A549 (cell line): ENCODE measurements at regions not wholly inside any gene's neighbourhood (a gene's known extent, or its start where the extent isn't known, plus 50 kb on each side); places are given as distances from the start of the nearest gene placed in this dataset.

ENCODE experiments used
- ATAC-seq, 2 experiments: fragments of 200-7000 bp in 1 of 2; fragments of >200 bp in 1 of 2; cut with Nextera tagmentation in 1 of 2; cut with Tn5 transposase in 1 of 2; 3 replicates each; pipeline versions ENCODE4 v1.8.0 to v1.9.1; 2018 to 2020; ENCODE audit warnings: mild to moderate bottlenecking in 1 of 2, moderate library complexity in 1 of 2
- CTCF ChIA-PET: fragments of 300-600 bp; sonication (Branson Sonifier 250); formaldehyde crosslinking; extraction: SDS; loops from one replicate; lab custom pipeline; 2021; ENCODE audit warnings: antibody characterized with exemption, inconsistent platforms; lab: Yijun Ruan, JAX
- POLR2A ChIA-PET: fragments of 350-600 bp; formaldehyde crosslinking; extraction: SDS; loops from one replicate; lab custom pipeline; 2021; ENCODE audit warnings: antibody characterized with exemption, inconsistent platforms; lab: Yijun Ruan, JAX
- DNase-seq, 2 experiments: peaks; one replicate each; pipeline versions ENCODE4 v3.0.0 to v3.0.0-alpha.2; 2011 to 2016; ENCODE audit warnings: low read depth in 1 of 2, low spot score in 1 of 2
- FAIRE-seq: peaks from 2 replicates; lab custom pipeline; 2011; peaks lifted over from hg19 to GRCh38; lab: Jason Lieb, UNC
- H3K27ac ChIP-seq, 2 experiments: fragments of >200 bp; sonication (Bioruptor Twin); formaldehyde crosslinking; 3 replicates each; pipeline ENCODE4 v1.5.1; 2016 to 2017
- H3K4me1 ChIP-seq: fragments of >200 bp; sonication (Bioruptor Twin); formaldehyde crosslinking; 3 replicates; pipeline ENCODE4 v1.6.1; 2016
- H3K4me2 ChIP-seq: fragments of >200 bp; sonication (Bioruptor Twin); formaldehyde crosslinking; 3 replicates; pipeline ENCODE4 v1.6.1; 2016
- H3K4me3 ChIP-seq: fragments of >200 bp; sonication (Bioruptor Twin); formaldehyde crosslinking; 3 replicates; pipeline ENCODE4 v1.5.1; 2016
- H3K9me3 ChIP-seq: fragments of >200 bp; sonication (Bioruptor Twin); formaldehyde crosslinking; 3 replicates; pipeline ENCODE4 v1.6.1; 2016
- BHLHE40 ChIP-seq: IDR thresholded peaks from 2 replicates; pipeline ENCODE4 v1.6.1; 2012; ENCODE audit warnings: low read depth, low read length, inconsistent platforms
- CBX8 ChIP-seq: fragments of 200-600 bp; sonication (generic); IDR thresholded peaks from 2 replicates; pipeline ENCODE4 v1.6.1; 2016
- CEBPB ChIP-seq, 2 experiments: fragments of >200 bp in 1 of 2; sonication (Bioruptor Twin) in 1 of 2; formaldehyde crosslinking in 1 of 2; IDR thresholded peaks; 2 replicates each; pipeline ENCODE4 v1.6.1; 2012 to 2016
- EHF ChIP-seq: fragments of 250-450 bp; sonication (Bioruptor Pico); IDR thresholded peaks from 2 replicates; pipeline ENCODE4 v1.5.0; 2020; ENCODE audit warnings: mild to moderate bottlenecking
- ELK1 ChIP-seq: fragments of 150-350 bp; IDR thresholded peaks from 2 replicates; pipeline ENCODE4 v1.6.1; 2014; ENCODE audit warnings: low read depth, mild to moderate bottlenecking, low read length
- EP300 ChIP-seq, 2 experiments: fragments of >200 bp; sonication (Bioruptor Twin); formaldehyde crosslinking; IDR thresholded peaks; 2 replicates in 1 of 2; 3 replicates in 1 of 2; pipeline ENCODE4 v1.6.1; 2016 to 2017
- FOSB ChIP-seq: fragments of 250-450 bp; sonication (Bioruptor Pico); IDR thresholded peaks from 2 replicates; pipeline ENCODE4 v1.5.0; 2020; ENCODE audit warnings: mild to moderate bottlenecking, moderate library complexity
- FOXS1 ChIP-seq: fragments of 250-450 bp; sonication (Bioruptor Pico); IDR thresholded peaks from 2 replicates; pipeline ENCODE4 v1.5.0; 2020; ENCODE audit warnings: mild to moderate bottlenecking, moderate library complexity
- GATA3 ChIP-seq: IDR thresholded peaks from 2 replicates; pipeline ENCODE4 v1.6.1; 2012; ENCODE audit warnings: borderline replicate concordance
- HEYL ChIP-seq: fragments of 250-450 bp; sonication (Bioruptor Pico); IDR thresholded peaks from 2 replicates; pipeline ENCODE4 v1.8.0; 2021; ENCODE audit warnings: mild to moderate bottlenecking, moderate library complexity
- HOXB13 ChIP-seq: fragments of 250-450 bp; sonication (Bioruptor Pico); IDR thresholded peaks from 2 replicates; pipeline ENCODE4 v1.5.0; 2020; ENCODE audit warnings: low read depth, mild to moderate bottlenecking, moderate library complexity
- HOXB5 ChIP-seq: fragments of 250-450 bp; sonication (Bioruptor Pico); IDR thresholded peaks from 2 replicates; pipeline ENCODE4 v1.5.0; 2020; ENCODE audit warnings: mild to moderate bottlenecking, moderate library complexity
- JUN ChIP-seq, 2 experiments: fragments of >200 bp; sonication (Bioruptor Twin); formaldehyde crosslinking; IDR thresholded peaks; 2 replicates in 1 of 2; 3 replicates in 1 of 2; pipeline ENCODE4 v1.6.1; 2016 to 2017
- KDM1A ChIP-seq: fragments of 200-600 bp; sonication (generic); IDR thresholded peaks from 2 replicates; pipeline ENCODE4 v1.6.1; 2016; ENCODE audit warnings: low read depth, mild to moderate bottlenecking
- KDM5A ChIP-seq: fragments of 200-600 bp; sonication (generic); IDR thresholded peaks from 2 replicates; pipeline ENCODE4 v1.6.1; 2016; ENCODE audit warnings: antibody characterized with exemption, mild to moderate bottlenecking
- MAZ ChIP-seq: fragments of 150-350 bp; IDR thresholded peaks from 2 replicates; pipeline ENCODE4 v1.6.1; 2014; ENCODE audit warnings: antibody characterized with exemption, low read depth, low read length, borderline replicate concordance
- MYC ChIP-seq: IDR thresholded peaks from 2 replicates; pipeline ENCODE4 v1.6.1; 2012; ENCODE audit warnings: mild to moderate bottlenecking, inconsistent platforms, low read length, improper control_type of control experiment, borderline replicate concordance
- NFE2L2 ChIP-seq: fragments of 150-350 bp; conservative IDR thresholded peaks from 2 replicates; pipeline ENCODE4 v1.6.1; 2014; ENCODE audit warnings: low read length
- NPAS2 ChIP-seq: fragments of 250-450 bp; sonication (Bioruptor Pico); IDR thresholded peaks from 2 replicates; pipeline ENCODE4 v1.8.0; 2022; ENCODE audit warnings: mild to moderate bottlenecking, moderate library complexity, borderline replicate concordance
- NR3C1 ChIP-seq: fragments of >200 bp; sonication (Bioruptor Twin); formaldehyde crosslinking; IDR thresholded peaks from 3 replicates; pipeline ENCODE4 v1.6.1; 2017
- RCOR1 ChIP-seq: fragments of 150-350 bp; IDR thresholded peaks from 2 replicates; pipeline ENCODE4 v1.6.1; 2014; ENCODE audit warnings: antibody characterized with exemption, low read length, low read depth
- RNF2 ChIP-seq: fragments of 200-600 bp; sonication (generic); IDR thresholded peaks from 2 replicates; pipeline ENCODE4 v1.6.1; 2016; ENCODE audit warnings: low read depth, mild to moderate bottlenecking, antibody characterized with exemption, moderate library complexity, borderline replicate concordance
- ZC3H11A ChIP-seq: fragments of 450-650 bp; IDR thresholded peaks from 2 replicates; pipeline ENCODE4 v1.6.1; 2014; ENCODE audit warnings: antibody characterized with exemption, mild to moderate bottlenecking
- ZNF302 ChIP-seq: fragments of 250-450 bp; sonication (Bioruptor Pico); IDR thresholded peaks from 2 replicates; pipeline ENCODE4 v1.9.0; 2021; ENCODE audit warnings: inconsistent platforms, mild to moderate bottlenecking, moderate library complexity
- WGBS: methylation state at CpG from one replicate; pipeline ENCODE4 v1.1.6; 2017; ENCODE audit errors: missing lambda C conversion rate; 5-methylcytosine and 5-hydroxymethylcytosine counted together
- TF ChIP-seq, protein P1 (sequence below): fragments of 250-450 bp; sonication (Bioruptor Pico); IDR thresholded peaks from 2 replicates; pipeline ENCODE4 v1.5.0; 2020; ENCODE audit warnings: low read depth, mild to moderate bottlenecking, moderate library complexity

GRCh38 chr1:215501496-215501895, 65.6 kb upstream of the KCTD3 start:
- CTCF ChIA-PET = no interaction called here

GRCh38 chr1:215502081-215502480, 65.0 kb upstream of the KCTD3 start:
- Histone ChIP-seq H3K4me2 (no peak overlapping the region), H3K27ac (no peak overlapping the region), H3K9me3 (no peaks in the 10 kb centered on the region), H3K4me1 (no peaks in the 10 kb centered on the region), H3K4me3 (no peak overlapping the region)
- no peak for TF ChIP-seq FOSB
- TF ChIP-seq NPAS2 (CRISPR knock-in tag) = no peak
- TF ChIP-seq ZNF302 = no peak
- no peak for TF ChIP-seq HOXB13 (CRISPR knock-in tag)
- no peak for TF ChIP-seq CBX8
- no peak for TF ChIP-seq MAZ
- TF ChIP-seq CEBPB (IDR thresholded peaks at IDR 0.05) = no peak
- no peak for TF ChIP-seq FOXS1 (CRISPR knock-in tag)
- TF ChIP-seq NFE2L2 = no peak
- no peak for TF ChIP-seq RCOR1
- ATAC-seq = no peak
- POLR2A ChIA-PET = no interaction called here
- CTCF ChIA-PET = no interaction called here
- FAIRE-seq = no peak
- DNase-seq = no peak
- WGBS = 0% methylated on average over 1 of the region's 1 CpG

More at GRCh38 chr1:215501496-215501895, 65.6 kb upstream of the KCTD3 start:
- TF ChIP-seq NR3C1 (no peak), RNF2 (no peak), KDM1A (no peak), ZNF302 (no peak), JUN (IDR thresholded peaks at IDR 0.05) (no peak), HOXB13 (CRISPR knock-in tag) (no peak), MYC (no peak), FOXS1 (CRISPR knock-in tag) (no peak), FOSB (no peak), NFE2L2 (no peak), EHF (no peak), GATA3 (no peak), EP300 (IDR thresholded peaks at IDR 0.05) (no peak), ELK1 (no peak), ZC3H11A (no peak)
- DNase-seq (no peak), ATAC-seq (no peak), FAIRE-seq (no peak)
- Histone ChIP-seq H3K9me3 (no peaks in the 10 kb centered on the region), H3K4me2 (no peak overlapping the region), H3K27ac (no peak overlapping the region), H3K4me1 (no peaks in the 10 kb centered on the region), H3K4me3 (no peak overlapping the region)
- WGBS = 54% methylated on average over 4 of the region's 4 CpGs
- POLR2A ChIA-PET = no interaction called here

- ChIA-PET CTCF (no interaction called here), POLR2A (no interaction called here)
- TF ChIP-seq RCOR1 (no peak), BHLHE40 (no peak), EHF (no peak), GATA3 (no peak), HOXB5 (CRISPR knock-in tag) (no peak), KDM5A (no peak), HEYL (no peak), ZC3H11A (no peak)
- TF ChIP-seq, protein P1, sequence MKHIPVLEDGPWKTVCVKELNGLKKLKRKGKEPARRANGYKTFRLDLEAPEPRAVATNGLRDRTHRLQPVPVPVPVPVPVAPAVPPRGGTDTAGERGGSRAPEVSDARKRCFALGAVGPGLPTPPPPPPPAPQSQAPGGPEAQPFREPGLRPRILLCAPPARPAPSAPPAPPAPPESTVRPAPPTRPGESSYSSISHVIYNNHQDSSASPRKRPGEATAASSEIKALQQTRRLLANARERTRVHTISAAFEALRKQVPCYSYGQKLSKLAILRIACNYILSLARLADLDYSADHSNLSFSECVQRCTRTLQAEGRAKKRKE (CRISPR knock-in tag) = no peak
- no peak overlapping the region for H3K4me3 ChIP-seq
- FAIRE-seq (no peak), DNase-seq (no peak), ATAC-seq (no peak)
- H3K4me2 ChIP-seq = no peak overlapping the region
- H3K4me1 ChIP-seq = no peaks in the 10 kb centered on the region
- WGBS = 29% methylated on average over 1 of the region's 1 CpG
- no peak overlapping the region for H3K27ac ChIP-seq
- H3K9me3 ChIP-seq = no peaks in the 10 kb centered on the region
Observed at GRCh38 chr1:215507119-215507518, 60.0 kb upstream of the KCTD3 start.
